HG02943 (cell line): ENCODE measurements at regions not wholly inside any gene's neighbourhood (a gene's known extent, or its start where the extent isn't known, plus 50 kb on each side); places are given as distances from the start of the nearest gene placed in this dataset.
"Not testable (repeated sequence)": the region's sequence is repeated elsewhere in the genome, so short reads cannot be mapped to it uniquely, and the experiment has no call there.

Experiments
- ATAC-seq: cut with Tn5 transposase; IDR thresholded peaks from one replicate; pipeline ENCODE4 v1.9.1; 2021; ENCODE audit warnings: mild to moderate bottlenecking, low read depth, moderate library complexity; ENCODE audit not compliant: unreplicated experiment

GRCh38 chr17:71432378-71433315, 688.2 kb upstream of the SOX9 start:
- ATAC-seq: no peak

DNA sequence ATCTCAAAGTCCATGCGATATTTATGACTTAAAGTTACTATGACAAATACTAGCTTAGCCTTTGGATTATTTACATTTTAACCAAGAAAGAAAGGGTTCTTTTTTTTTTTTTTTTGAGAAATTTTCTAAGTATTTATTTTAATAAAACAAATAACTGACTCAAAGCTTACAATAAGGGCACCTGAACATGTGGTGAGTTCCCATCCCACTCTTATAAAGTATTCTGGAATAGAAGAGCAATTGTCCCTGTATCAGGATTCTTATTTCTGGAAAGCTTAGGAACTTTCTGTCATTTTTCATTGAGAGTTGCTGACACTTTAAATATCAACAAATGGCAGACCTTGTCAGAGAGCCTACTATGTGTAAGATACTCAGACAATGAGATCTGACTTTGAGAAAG, 686.1 kb upstream of the SOX9 start:
- ATAC-seq: no peak

- no peak for ATAC-seq
Measured at GRCh38 chr17:71436479-71436878, 684.3 kb upstream of the SOX9 start.

GRCh38 chr17:71437166-71437565, 683.7 kb upstream of the SOX9 start:
- no peak for ATAC-seq

DNA sequence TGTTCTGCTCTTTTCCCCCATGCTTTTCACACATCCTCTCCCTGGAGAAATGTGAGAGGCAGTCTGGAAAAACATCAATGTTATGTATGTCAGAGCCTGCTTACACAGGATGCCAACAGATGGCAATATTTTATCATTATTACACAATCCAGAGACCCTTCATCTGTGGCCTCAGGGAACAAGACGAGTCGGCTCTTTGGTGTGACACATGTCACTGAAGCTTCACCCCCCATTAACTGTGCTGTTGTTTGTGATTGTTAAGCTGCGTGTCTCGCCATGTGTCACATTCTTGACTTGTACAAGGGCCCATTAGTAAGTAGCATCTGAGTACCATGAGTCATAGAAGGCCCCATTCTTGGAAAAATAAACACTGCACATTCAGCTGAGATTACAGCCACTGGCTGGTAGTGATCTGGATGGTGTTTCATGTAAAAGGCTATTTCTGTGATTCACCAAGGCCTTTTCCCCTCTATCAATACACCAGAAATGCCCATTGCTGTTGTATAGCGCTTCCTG, 682.1 kb upstream of the SOX9 start:
- ATAC-seq: no peak

DNA sequence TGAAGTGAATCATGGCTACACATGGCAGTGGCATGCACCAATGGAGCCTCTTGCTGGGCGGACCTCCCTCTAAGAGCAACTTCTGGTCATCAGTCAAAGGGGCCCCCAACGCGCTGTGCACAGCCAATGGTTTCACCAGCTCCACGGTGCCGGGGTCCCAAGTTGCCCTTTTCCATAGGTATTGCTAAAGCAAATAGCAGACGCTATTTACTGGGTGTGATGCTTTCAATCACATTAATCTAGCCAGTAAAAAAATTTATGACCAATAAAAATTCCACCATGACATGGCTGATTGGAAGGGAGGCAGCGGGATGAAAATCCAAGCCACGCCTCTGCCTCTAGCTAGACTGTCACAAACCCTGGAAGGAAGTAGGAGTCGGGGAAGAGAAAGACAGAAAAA, 680.3 kb upstream of the SOX9 start:
- no peak for ATAC-seq

DNA sequence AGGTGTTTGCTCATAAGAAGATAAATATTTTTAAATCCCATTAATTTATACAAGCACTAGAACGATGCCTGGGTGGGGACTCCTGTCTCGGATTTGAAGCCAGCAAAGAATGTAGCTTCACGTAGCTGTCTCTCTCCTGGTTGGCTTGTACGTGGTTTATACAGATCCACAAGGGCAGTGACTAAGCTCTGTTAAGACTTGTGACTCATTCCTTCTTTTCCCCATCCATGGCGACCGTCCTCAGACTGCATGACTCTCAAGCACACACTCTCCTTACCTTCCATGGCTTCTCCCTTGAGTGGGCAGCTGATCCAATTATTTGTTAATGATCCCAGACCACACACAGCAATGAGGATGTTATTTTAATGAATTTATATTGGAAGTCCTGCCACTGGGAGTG, 679.7 kb upstream of the SOX9 start:
- no peak for ATAC-seq

GRCh38 chr17:71444078-71444477, 676.7 kb upstream of the SOX9 start:
- ATAC-seq: no peak

DNA sequence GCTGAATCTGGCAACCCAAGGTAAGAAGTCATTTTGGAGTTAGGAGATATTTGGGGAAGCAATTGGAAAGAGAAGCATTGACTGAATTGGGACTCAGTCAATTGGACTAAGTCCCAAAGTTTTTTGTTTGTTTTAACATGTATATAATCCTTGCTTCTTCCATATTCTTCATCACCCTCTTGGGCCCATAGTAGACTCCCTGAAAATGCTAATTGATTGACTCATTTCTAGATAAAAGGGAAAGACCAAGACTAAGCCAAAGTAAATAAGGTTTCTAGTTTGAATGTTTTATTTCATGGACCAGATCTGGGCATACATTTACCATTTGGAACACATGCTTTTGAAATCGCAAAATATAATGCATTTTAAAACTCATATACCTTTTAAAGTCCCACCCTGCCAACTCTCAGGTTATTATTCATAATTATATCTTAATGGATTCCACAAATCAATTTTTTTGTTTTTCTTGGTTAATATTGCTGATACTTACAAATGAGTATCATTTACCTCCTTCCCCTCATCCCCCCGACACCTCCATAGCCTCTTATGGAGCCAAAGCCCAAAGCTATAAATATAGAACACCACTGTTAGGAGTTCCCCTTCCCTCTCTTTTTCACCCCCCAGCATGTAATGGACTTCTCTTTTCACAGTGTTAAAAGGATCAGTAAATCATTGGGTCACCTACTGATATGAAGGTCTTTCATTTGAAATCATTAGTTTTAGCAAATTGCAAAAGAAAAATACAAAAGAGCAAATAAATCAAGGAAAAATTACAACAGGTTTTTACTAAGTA, 674.0 kb upstream of the SOX9 start:
- no peak for ATAC-seq

- ATAC-seq: no peak
Measured at GRCh38 chr17:71447644-71448043, 673.2 kb upstream of the SOX9 start.

GRCh38 chr17:71450657-71451056, 670.2 kb upstream of the SOX9 start:
- not testable (repeated sequence) for ATAC-seq

GRCh38 chr17:71453876-71454422, 666.9 kb upstream of the SOX9 start:
- ATAC-seq: no peak

- no peak for ATAC-seq
Measured at GRCh38 chr17:71455219-71455618, 665.6 kb upstream of the SOX9 start.

DNA sequence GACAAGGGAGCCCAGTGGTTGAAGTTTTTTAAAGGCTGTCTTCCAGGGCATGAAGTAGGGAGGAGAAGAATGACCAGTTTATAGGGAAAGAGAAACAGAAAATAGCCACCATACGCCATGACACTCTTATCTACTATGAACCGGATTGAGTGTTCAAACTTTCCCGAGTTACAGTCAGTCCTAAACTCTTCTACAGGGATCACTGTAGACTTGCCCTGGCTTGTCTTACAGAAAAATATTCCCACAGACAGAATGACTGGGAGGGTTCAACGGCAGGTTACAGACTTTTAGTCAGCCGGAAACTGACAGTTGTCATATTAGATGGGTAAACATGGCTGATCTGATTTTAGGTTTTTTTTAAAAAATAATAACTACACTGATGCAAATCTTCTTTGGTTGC, 662.5 kb upstream of the SOX9 start:
- ATAC-seq: no peak

- ATAC-seq: no peak
Measured at GRCh38 chr17:71460943-71461342, 659.9 kb upstream of the SOX9 start.

GRCh38 chr17:71461498-71462169, 659.2 kb upstream of the SOX9 start:
- no peak for ATAC-seq

- ATAC-seq: no peak
Measured at GRCh38 chr17:71464241-71464640, 656.6 kb upstream of the SOX9 start.

GRCh38 chr17:71464751-71465150, 656.1 kb upstream of the SOX9 start:
- no peak for ATAC-seq

GRCh38 chr17:71467719-71468118, 653.1 kb upstream of the SOX9 start:
- ATAC-seq: no peak

DNA sequence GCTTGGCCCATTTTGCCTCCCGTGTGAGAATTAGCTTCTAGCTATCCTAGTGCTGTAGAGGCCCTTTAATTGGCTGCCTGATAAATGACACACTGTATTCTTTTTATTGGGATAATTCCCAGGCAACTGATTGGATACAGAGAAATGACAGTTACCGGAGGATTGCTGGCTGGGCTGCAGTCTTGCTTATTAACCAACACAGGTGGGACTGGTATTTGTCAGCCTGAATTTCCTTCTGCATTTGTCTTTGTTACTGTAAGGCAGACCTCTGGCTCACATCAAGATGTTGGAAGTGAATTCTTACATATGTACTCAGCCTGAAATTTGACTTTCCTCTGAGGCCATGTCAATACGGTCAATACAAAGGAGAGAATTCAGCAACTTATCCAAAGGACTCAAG, 650.8 kb upstream of the SOX9 start:
- no peak for ATAC-seq
